Skeletal muscle cell (primary cell): ENCODE measurements at regions not wholly inside any gene's neighbourhood (a gene's known extent, or its start where the extent isn't known, plus 50 kb on each side); places are given as distances from the start of the nearest gene placed in this dataset.

Source experiments
- DNase-seq: peaks from one replicate; pipeline ENCODE4 v3.0.0-alpha.2; 2010; ENCODE audit warnings: low read depth
- H3K4me3 ChIP-seq: 2 replicates; pipeline ENCODE4 v1.5.1; 2011; ENCODE audit warnings: low read depth, mild to moderate bottlenecking, control low read depth, low read length, moderate library complexity

- no peak for DNase-seq
Measured at GRCh38 chr10:47076949-47077361, 165.7 kb downstream of the PTPN20 start.

GRCh38 chr10:47077386-47077785 lies 166.2 kb downstream of the PTPN20 start:
- DNase-seq, result no peak
- no peak overlapping the region for H3K4me3 ChIP-seq

More at GRCh38 chr10:47076949-47077361, 165.7 kb downstream of the PTPN20 start:
- no peak overlapping the region for H3K4me3 ChIP-seq

GRCh38 chr10:47077941-47078340 lies 166.7 kb downstream of the PTPN20 start:
- no peak for DNase-seq
- H3K4me3 ChIP-seq, result no peak overlapping the region

GRCh38 chr10:47078393-47079203 lies 167.4 kb downstream of the PTPN20 start:
- no peak for DNase-seq
- no peak overlapping the region for H3K4me3 ChIP-seq

GRCh38 chr10:47079204-47079580 lies 168.0 kb downstream of the PTPN20 start:
- DNase-seq, result no peak
- no peak overlapping the region for H3K4me3 ChIP-seq

- H3K4me3 ChIP-seq, result no peak overlapping the region
- no peak for DNase-seq
Measured at GRCh38 chr10:47081264-47081663, 170.0 kb downstream of the PTPN20 start.

- no peak overlapping the region for H3K4me3 ChIP-seq
- no peak for DNase-seq
Measured at GRCh38 chr10:47082055-47082784, 171.0 kb downstream of the PTPN20 start.

- H3K4me3 ChIP-seq, result no peak overlapping the region
- DNase-seq, result no peak
Measured at GRCh38 chr10:47087667-47088066, 176.4 kb downstream of the PTPN20 start.

- DNase-seq, result no peak
- no peak overlapping the region for H3K4me3 ChIP-seq
Measured at GRCh38 chr10:47088656-47089354, 177.6 kb downstream of the PTPN20 start.

GRCh38 chr10:47090042-47090441 lies 178.8 kb downstream of the PTPN20 start:
- no peak overlapping the region for H3K4me3 ChIP-seq
- no peak for DNase-seq

- DNase-seq, result no peak
- H3K4me3 ChIP-seq, result no peak overlapping the region
Measured at GRCh38 chr10:47090903-47091302, 179.7 kb downstream of the PTPN20 start.

- no peak for DNase-seq
- no peak overlapping the region for H3K4me3 ChIP-seq
Measured at GRCh38 chr10:47091421-47091820, 180.2 kb downstream of the PTPN20 start.

GRCh38 chr10:47092376-47092775 lies 181.1 kb downstream of the PTPN20 start:
- DNase-seq, result no peak
- no peak overlapping the region for H3K4me3 ChIP-seq

- DNase-seq, result no peak
- no peak overlapping the region for H3K4me3 ChIP-seq
Measured at GRCh38 chr10:47092831-47093230, 181.6 kb downstream of the PTPN20 start.

- no peak for DNase-seq
- H3K4me3 ChIP-seq, result no peak overlapping the region
Measured at GRCh38 chr10:47094126-47094525, 182.9 kb downstream of the PTPN20 start.

GRCh38 chr10:47094636-47095035 lies 183.4 kb downstream of the PTPN20 start:
- no peak for DNase-seq
- H3K4me3 ChIP-seq, result no peak overlapping the region

GRCh38 chr10:47095211-47095610 lies 184.0 kb downstream of the PTPN20 start:
- H3K4me3 ChIP-seq, result no peak overlapping the region
- DNase-seq, result no peak

- DNase-seq, result no peak
- no peak overlapping the region for H3K4me3 ChIP-seq
Measured at GRCh38 chr10:47095848-47096612, 184.8 kb downstream of the PTPN20 start.

- no peak for DNase-seq
- no peak overlapping the region for H3K4me3 ChIP-seq
Measured at GRCh38 chr10:47098238-47098637, 187.0 kb downstream of the PTPN20 start.

- H3K4me3 ChIP-seq, result no peak overlapping the region
- DNase-seq, result no peak
Measured at GRCh38 chr10:47098964-47099363, 187.7 kb downstream of the PTPN20 start.
